ENCODE measurements at regions not wholly inside any gene's neighbourhood (a gene's known extent, or its start where the extent isn't known, plus 50 kb on each side); places are given as distances from the start of the nearest gene placed in this dataset.
"Not testable (repeated sequence)": the region's sequence is repeated elsewhere in the genome, so short reads cannot be mapped to it uniquely, and the experiment has no call there.

- no peak for DNase-seq
Observed at GRCh38 chr4:132709056-132709455, 440.0 kb upstream of the PCDH10 start.

- DNase-seq = no peak
Observed at GRCh38 chr4:132710971-132711370, 438.1 kb upstream of the PCDH10 start.

GRCh38 chr4:132737344-132737743, 411.8 kb upstream of the PCDH10 start:
- DNase-seq = no peak

- peak in 1 of 3 experiments; percentile 2 for DNase-seq
Observed at GRCh38 chr4:132759199-132759780, 389.8 kb upstream of the PCDH10 start.

GRCh38 chr4:132763465-132763864, 385.6 kb upstream of the PCDH10 start:
- DNase-seq = no peak

- DNase-seq = peak in 1 of 3 experiments; percentile 25
Observed at GRCh38 chr4:132767901-132768300, 381.2 kb upstream of the PCDH10 start.

GRCh38 chr4:132770776-132771175, 378.3 kb upstream of the PCDH10 start:
- no peak for DNase-seq

- peak in 1 of 3 experiments; percentile 47 for DNase-seq
Observed at GRCh38 chr4:132792310-132792709, 356.8 kb upstream of the PCDH10 start.

GRCh38 chr4:132797856-132798255, 351.2 kb upstream of the PCDH10 start:
- no peak for DNase-seq

GRCh38 chr4:132809298-132810032, 339.6 kb upstream of the PCDH10 start:
- DNase-seq = peak in 1 of 3 experiments; percentile 4

- not testable (repeated sequence) for DNase-seq
Observed at GRCh38 chr4:132813061-132813460, 336.0 kb upstream of the PCDH10 start.

- no peak for DNase-seq
Observed at GRCh38 chr4:132818091-132818490, 331.0 kb upstream of the PCDH10 start.

- no peak for DNase-seq
Observed at GRCh38 chr4:132823419-132823818, 325.7 kb upstream of the PCDH10 start.

- DNase-seq = no peak
Observed at GRCh38 chr4:132824761-132825160, 324.3 kb upstream of the PCDH10 start.

GRCh38 chr4:132827522-132827921, 321.6 kb upstream of the PCDH10 start:
- no peak for DNase-seq

GRCh38 chr4:132838244-132838643, 310.9 kb upstream of the PCDH10 start:
- DNase-seq = no peak

GRCh38 chr4:132839070-132839469, 310.0 kb upstream of the PCDH10 start:
- no peak for DNase-seq

- DNase-seq = no peak
Observed at GRCh38 chr4:132859929-132860328, 289.2 kb upstream of the PCDH10 start.

- DNase-seq = no peak
Observed at GRCh38 chr4:132860976-132861375, 288.1 kb upstream of the PCDH10 start.

GRCh38 chr4:132863619-132864018, 285.5 kb upstream of the PCDH10 start:
- no peak for DNase-seq

GRCh38 chr4:132865458-132865857, 283.6 kb upstream of the PCDH10 start:
- no peak for DNase-seq

- DNase-seq = no peak
Observed at GRCh38 chr4:132865922-132866321, 283.2 kb upstream of the PCDH10 start.

- DNase-seq = no peak
Observed at GRCh38 chr4:132866616-132867015, 282.5 kb upstream of the PCDH10 start.

- DNase-seq = no peak
Observed at GRCh38 chr4:132893787-132894186, 255.3 kb upstream of the PCDH10 start.

GRCh38 chr4:132901224-132901623, 247.9 kb upstream of the PCDH10 start:
- DNase-seq = no peak

Measured in NCI-H1417 (cell line).